NCI-H128 (cell line): ENCODE measurements at regions not wholly inside any gene's neighbourhood (a gene's known extent, or its start where the extent isn't known, plus 50 kb on each side); places are given as distances from the start of the nearest gene placed in this dataset.
"Not testable (repeated sequence)": the region's sequence is repeated elsewhere in the genome, so short reads cannot be mapped to it uniquely, and the experiment has no call there.

ENCODE experiments used
- DNase-seq: peaks from one replicate; lab custom pipeline; 2025; ENCODE audit not compliant: unreplicated experiment; lab: John Stamatoyannopoulos, UW

GRCh38 chr10:131577178-131577555 is 265.6 kb upstream of the TCERG1L start:
- DNase-seq = no peak

- DNase-seq = no peak
Observed at GRCh38 chr10:131577786-131578471, 266.4 kb upstream of the TCERG1L start.

DNA sequence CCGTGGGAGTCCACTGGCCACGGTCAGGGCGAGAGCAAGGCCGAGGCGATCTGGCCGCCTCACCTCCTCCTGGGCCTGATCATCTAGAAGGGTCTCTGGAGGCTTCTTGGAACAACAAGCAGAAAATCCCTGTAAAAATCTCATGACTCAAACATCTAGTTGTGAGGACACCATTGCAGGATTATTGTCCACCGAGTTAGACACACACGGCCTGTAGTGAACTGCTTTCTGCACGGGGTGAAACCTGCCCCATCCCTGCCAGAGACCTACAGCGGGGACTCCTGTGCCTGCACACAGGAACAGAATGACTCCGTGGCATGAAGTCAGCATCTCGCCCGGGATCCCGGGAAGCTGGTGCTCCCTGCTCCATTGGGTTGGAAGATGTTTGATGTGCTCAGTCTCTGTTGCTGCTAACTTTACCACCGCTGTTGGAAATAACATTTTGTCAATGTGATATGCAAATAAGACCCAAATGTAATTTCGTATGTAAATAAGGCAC is 267.0 kb upstream of the TCERG1L start:
- DNase-seq = no peak

GRCh38 chr10:131579251-131580071 is 267.9 kb upstream of the TCERG1L start:
- DNase-seq = no peak

GRCh38 chr10:131580076-131580652 is 268.6 kb upstream of the TCERG1L start:
- DNase-seq = no peak

GRCh38 chr10:131580674-131581073 is 269.2 kb upstream of the TCERG1L start:
- DNase-seq = no peak

DNA sequence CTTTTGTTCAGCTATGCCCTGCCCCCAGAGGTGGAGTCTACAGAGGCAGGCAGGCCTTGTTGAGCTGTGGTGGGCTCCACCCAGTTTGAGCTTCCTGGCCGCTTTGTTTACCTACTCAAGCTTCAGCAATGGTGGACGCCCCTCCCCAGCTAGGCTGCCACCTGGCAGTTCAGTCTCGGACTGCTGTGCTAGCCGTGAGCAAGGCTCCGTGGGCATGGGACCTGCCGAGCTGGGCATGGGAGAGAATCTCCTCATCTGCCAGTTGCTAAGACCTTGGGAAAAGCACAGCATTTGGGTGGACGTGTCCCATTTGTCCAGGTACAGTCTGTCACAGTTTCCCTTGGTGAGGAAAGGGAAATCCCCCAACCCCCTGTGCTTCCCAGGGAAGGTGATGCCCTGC is 270.0 kb upstream of the TCERG1L start:
- DNase-seq = not testable (repeated sequence)

GRCh38 chr10:131584287-131584686 is 272.8 kb upstream of the TCERG1L start:
- no peak for DNase-seq

- no peak for DNase-seq
Observed at GRCh38 chr10:131585761-131586160, 274.2 kb upstream of the TCERG1L start.

- no peak for DNase-seq
Observed at GRCh38 chr10:131586958-131587357, 275.4 kb upstream of the TCERG1L start.

GRCh38 chr10:131587976-131588680 is 276.6 kb upstream of the TCERG1L start:
- DNase-seq = no peak

DNA sequence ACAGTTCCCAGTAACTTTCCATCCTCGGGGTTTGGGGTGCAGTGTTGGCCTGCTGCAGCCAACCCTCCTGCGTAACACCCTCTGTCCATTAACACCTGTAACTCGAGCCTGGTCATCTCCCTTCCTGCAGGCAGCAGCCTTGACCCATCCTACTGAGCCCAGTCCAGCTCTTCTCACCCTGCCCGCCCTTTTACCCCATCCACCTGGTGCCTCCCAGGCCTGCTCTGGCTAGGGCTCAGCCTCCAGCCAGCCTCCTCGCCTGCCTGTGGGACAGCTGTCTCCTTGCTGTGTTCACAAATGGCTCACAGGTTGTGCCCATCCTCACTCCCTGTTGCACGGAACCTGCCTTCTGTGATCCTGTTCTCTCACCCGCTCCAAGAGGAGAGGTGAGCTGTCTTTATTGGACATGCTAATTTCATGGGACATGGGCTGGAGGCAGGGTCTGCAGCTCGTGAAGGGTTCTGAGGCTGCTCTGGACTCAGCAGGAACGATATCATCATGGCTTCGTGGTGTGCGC is 277.2 kb upstream of the TCERG1L start:
- no peak for DNase-seq

DNA sequence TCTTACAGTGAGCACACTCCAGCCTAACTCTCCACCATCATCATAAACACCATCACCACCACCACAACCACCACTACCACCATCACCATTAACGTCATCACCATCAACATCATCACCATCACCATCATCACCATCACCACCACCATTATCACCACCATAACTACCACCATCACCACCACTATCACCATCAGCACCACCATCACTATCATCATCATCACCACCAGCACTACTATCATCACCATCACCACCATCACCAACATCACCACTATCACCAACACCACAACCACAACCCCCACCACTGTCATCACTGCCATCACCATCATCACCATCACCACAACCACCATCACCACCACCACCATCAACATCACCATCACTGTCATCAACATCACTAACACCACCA is 279.0 kb upstream of the TCERG1L start:
- no peak for DNase-seq

DNA sequence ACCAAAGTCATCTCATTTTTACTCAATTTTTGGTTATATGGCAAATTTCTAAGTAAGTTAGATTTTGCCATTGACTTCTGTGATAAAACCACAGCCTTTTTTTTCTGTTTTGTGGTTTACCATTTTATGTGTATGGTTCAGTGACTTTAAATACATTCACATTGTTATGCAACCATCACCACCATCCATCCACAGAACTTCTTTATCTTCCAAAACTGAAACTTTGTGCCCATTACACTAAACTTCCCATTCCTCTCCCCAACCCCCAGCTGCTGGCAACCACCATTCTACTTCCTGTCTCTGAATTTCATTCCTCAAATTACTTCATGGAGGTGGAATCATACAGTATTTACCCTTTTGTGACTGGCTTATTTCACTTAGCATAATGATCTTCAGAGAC is 280.4 kb upstream of the TCERG1L start:
- DNase-seq = no peak

GRCh38 chr10:131609176-131609575 is 291.6 kb upstream of the PPP2R2D start:
- no peak for DNase-seq

DNA sequence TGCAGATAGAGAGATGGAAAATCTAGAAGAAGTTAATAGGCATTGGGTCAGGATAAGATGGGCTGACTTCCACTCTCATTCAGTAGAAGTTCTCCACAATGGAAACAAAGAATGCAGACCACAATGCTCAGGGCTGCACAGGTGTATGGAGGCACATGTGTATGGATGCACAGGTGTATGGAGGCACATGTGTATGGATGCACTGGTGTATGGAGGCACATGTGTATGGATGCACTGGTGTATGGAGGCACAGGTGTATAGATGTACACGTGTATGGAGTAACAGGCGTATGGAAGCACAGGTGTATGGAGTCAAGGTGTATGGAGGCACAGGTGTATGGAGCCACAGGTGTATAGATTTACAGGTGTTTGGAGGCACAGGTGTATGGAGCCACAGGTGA is 285.7 kb upstream of the PPP2R2D start:
- DNase-seq = no peak

GRCh38 chr10:131616040-131616439 is 284.8 kb upstream of the PPP2R2D start:
- DNase-seq = no peak

DNA sequence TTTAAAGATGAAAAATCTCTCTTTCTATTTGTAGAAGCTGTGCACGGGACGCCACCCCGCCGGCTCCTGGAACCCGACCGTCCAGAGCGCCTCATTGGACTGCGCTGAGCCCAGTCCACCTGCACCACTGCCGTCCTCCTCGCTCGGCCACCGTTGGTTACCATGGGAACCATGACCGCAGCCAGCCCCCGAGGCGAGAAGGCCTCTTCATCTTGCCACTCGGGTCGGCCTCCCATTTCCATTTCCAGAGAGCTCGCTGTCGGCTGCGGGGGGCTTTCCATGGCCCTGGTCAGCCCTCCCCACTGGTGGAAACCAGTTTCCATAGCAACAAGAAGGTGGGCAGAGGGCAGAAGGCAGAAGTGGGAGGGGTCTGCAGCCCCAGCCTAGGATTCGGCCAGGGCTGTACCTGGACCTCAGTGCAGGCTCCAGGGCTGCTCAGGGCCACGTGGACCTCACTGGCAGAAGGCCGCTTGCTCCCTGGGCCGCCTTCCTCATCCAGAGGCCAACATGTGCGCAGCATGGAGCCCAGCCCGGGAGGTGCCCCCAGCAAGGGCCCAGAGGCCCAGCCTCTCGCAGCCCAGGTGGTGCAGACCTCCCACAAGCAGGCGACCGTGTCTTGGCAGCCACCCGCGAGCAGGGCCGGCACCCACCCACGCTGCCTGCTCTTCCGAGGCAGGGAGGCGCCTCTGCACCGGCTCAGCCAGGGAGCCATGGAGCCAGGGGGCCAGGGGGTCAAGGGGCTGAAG is 283.5 kb upstream of the PPP2R2D start:
- DNase-seq = no peak

DNA sequence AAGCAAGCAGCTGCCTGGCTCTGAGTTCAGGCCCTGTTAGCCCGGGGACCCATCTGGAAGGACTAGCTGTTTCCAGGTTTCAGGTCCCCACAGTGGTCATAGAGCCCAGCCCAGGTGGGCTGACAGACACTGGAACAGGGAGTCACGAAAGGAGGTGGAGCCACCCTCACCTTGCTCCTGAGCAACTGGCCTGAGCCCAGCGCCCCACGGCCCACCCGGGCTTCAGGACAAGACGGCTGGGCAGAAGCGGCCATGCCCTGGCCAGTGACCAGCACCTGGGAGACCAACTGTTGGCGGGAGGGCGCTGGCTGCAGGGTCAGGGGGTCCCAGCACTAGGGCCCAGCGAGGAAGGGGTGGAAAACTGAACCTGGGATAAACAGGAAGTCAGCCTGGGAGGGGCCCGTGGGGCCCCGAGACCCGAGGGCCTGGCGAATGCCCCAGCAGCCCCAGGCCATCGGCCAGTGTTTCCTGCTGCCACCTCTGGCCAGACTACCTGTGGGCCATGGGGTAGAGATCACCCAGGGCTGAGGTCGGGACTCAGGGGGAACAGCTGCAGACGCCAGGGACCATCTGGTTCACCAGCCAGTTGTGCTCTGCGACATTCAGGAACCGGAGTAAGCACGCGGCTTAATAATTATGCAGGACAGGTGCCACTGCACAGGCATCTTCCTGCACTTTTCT is 282.1 kb upstream of the PPP2R2D start:
- DNase-seq = no peak

GRCh38 chr10:131620314-131620713 is 280.5 kb upstream of the PPP2R2D start:
- no peak for DNase-seq
